ENCODE measurements at regions not wholly inside any gene's neighbourhood (a gene's known extent, or its start where the extent isn't known, plus 50 kb on each side); places are given as distances from the start of the nearest gene placed in this dataset.
A peak's percentile ranks its signal among the peaks of the same experiment; 100 is the strongest.

DNA sequence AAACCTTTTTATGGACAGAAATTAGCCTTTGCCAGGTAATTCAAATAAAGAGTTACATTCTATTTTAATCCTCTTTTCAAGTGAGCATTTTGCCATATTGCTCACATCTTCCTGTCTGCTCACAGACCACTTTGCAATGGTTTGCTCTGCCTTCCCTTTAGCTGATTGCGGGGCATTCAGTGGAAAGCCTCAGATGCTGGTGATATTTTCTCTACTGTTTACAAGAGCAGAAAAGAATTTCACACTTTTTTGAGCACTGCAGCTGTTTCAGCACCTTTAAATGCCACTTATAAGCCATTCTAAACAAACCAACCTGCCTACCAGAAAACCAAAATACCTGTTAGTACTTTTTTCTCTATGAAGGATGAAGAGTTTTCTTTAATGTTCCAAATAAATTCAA, 195.7 kb upstream of the LRIG3 start:
- Histone ChIP-seq H3K27ac (no peak overlapping the region), H3K79me2 (ENCODE audit: low read depth) (no peaks in the 10 kb centered on the region), H3K4me1 (replicated peaks; ENCODE audit: insufficient read depth) (peaks cover 8% of the 10 kb centered on the region; the same call in 1 of the 2 replicates), H3K4me2 (no peak overlapping the region), H4K20me1 (ENCODE audit: insufficient read depth) (no peaks in the 10 kb centered on the region), H2AFZ (no peak overlapping the region), H3K36me3 (ENCODE audit: low read depth) (no peaks in the 10 kb centered on the region), H3K4me3 (no peak overlapping the region), H3K9me3 (ENCODE audit: insufficient read depth, low read depth) (no peaks in the 10 kb centered on the region; the same call in 1 of the 2 replicates), H3K27me3 (ENCODE audit: insufficient read depth, low read depth) (no peaks in the 10 kb centered on the region), H3K9me2 (ENCODE audit: insufficient read depth) (no peaks in the 10 kb centered on the region), H3F3A (ENCODE audit: insufficient read depth, low read depth) (no peaks in the 10 kb centered on the region)
- intact Hi-C loops (cut with micrococcal nuclease; ENCODE audit: unreplicated experiment): loop anchor here (10.0 kb wide), 1 partner anchor 1379 kb away; no protein-coding TSS in a partner anchor
- ChIA-PET POLR2A (ENCODE audit: unreplicated experiment) (no interaction called here), CTCF (no interaction called here)
- BruUV-seq (replicated peaks): no TSS peak
- no peak for DNase-seq
- TF ChIP-seq, protein P1, sequence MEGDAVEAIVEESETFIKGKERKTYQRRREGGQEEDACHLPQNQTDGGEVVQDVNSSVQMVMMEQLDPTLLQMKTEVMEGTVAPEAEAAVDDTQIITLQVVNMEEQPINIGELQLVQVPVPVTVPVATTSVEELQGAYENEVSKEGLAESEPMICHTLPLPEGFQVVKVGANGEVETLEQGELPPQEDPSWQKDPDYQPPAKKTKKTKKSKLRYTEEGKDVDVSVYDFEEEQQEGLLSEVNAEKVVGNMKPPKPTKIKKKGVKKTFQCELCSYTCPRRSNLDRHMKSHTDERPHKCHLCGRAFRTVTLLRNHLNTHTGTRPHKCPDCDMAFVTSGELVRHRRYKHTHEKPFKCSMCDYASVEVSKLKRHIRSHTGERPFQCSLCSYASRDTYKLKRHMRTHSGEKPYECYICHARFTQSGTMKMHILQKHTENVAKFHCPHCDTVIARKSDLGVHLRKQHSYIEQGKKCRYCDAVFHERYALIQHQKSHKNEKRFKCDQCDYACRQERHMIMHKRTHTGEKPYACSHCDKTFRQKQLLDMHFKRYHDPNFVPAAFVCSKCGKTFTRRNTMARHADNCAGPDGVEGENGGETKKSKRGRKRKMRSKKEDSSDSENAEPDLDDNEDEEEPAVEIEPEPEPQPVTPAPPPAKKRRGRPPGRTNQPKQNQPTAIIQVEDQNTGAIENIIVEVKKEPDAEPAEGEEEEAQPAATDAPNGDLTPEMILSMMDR (conservative IDR thresholded peaks at IDR 0.05): no peak
- no peak for TF ChIP-seq EZH2 (IDR thresholded peaks at IDR 0.05; ENCODE audit: low read depth)

DNA sequence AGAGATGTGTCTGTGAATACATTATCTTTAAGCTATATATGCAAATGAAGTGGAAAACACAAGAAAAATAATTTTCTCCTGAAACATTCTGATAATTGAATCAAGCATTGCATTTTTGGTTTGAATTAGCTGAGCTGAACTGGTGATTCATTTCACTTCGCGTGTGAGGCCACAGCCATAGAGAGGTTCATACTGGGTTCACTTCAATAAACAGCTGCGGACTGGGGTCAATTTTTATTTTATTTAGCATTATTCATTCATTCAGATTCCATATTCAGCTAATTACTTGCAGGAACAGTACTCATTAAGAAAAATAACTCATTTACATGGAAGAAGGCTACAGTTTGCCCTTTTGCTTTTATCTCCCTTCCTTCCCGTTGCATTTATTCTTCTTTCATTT, 195.2 kb upstream of the LRIG3 start:
- no peaks in the 10 kb centered on the region for H3K9me2 ChIP-seq (ENCODE audit: insufficient read depth)
- no peak overlapping the region for H2AFZ ChIP-seq
- no peaks in the 10 kb centered on the region for H3F3A ChIP-seq (ENCODE audit: insufficient read depth, low read depth)
- intact Hi-C loops (cut with micrococcal nuclease; ENCODE audit: unreplicated experiment): loop anchor here (10.0 kb wide), 1 partner anchor 1379 kb away; no protein-coding TSS in a partner anchor
- no peaks in the 10 kb centered on the region for H4K20me1 ChIP-seq (ENCODE audit: insufficient read depth)
- CTCF ChIA-PET: interaction anchor here (0.5 kb wide), 1 partner anchor 41 kb away, joined by 3 read pairs; no protein-coding TSS in a partner anchor
- no peaks in the 10 kb centered on the region for H3K27me3 ChIP-seq (ENCODE audit: insufficient read depth, low read depth)
- H3K27ac ChIP-seq: no peak overlapping the region
- TF ChIP-seq, protein P1 (conservative IDR thresholded peaks at IDR 0.05): no peak
- no peak for TF ChIP-seq EZH2 (IDR thresholded peaks at IDR 0.05; ENCODE audit: low read depth)
- H3K4me1 ChIP-seq (replicated peaks; ENCODE audit: insufficient read depth): peaks cover 8% of the 10 kb centered on the region; the same call in 1 of the 2 replicates
- H3K9me3 ChIP-seq (ENCODE audit: insufficient read depth, low read depth): no peaks in the 10 kb centered on the region; the same call in 1 of the 2 replicates
- DNase-seq: no peak
- no peaks in the 10 kb centered on the region for H3K79me2 ChIP-seq (ENCODE audit: low read depth)
- H3K36me3 ChIP-seq (ENCODE audit: low read depth): no peaks in the 10 kb centered on the region
- H3K4me2 ChIP-seq: no peak overlapping the region
- POLR2A ChIA-PET (ENCODE audit: unreplicated experiment): no interaction called here
- no TSS peak for BruUV-seq (replicated peaks)
- no peak overlapping the region for H3K4me3 ChIP-seq

DNA sequence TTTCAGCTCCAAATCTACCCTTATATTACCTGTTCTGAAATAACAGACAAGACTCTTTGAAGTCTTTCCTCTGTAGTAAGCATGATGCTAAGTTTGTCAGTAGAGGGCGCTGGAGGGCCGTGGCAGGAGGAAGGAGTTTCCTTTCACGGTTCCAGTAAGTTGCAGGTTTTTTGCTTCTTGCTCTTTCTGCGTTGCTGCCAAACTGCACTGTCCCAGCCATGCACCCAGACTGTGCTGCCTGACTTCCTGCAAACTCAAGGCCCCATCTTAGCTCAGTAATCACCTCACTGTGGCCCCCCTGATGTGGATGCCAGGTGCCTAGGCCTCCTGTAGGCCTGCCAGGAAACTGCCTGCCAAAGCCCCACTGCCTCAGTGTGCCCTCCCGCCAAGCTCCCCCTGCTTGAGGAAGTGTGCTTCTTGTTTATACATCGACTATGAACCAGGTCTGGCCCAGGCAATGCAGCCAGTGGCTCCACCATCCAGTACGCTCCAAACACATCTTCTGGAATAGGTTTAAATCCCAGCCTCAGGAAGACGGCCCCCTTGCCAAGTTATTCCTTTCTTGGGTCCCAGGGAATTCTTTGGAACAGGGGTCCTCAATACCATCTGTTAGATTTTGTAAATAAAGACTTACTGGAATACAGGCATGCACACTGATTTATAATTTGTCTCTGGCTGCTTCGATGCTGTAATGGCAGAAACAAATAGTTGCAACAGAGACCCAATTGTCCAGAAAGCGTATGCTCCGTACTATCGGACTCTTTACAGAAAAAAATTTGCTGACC, 193.7 kb upstream of the LRIG3 start:
- H3K4me3 ChIP-seq: no peak overlapping the region
- H3K36me3 ChIP-seq (ENCODE audit: low read depth): no peaks in the 10 kb centered on the region
- ChIA-PET POLR2A (ENCODE audit: unreplicated experiment) (no interaction called here), CTCF (no interaction called here)
- H3K4me1 ChIP-seq (replicated peaks; ENCODE audit: insufficient read depth): no peaks in the 10 kb centered on the region
- H3K4me2 ChIP-seq: no peak overlapping the region
- no peaks in the 10 kb centered on the region for H4K20me1 ChIP-seq (ENCODE audit: insufficient read depth)
- intact Hi-C loops (cut with micrococcal nuclease; ENCODE audit: unreplicated experiment): loop anchor here (1.0 to 10.0 kb wide), 2 partner anchors 36 to 1381 kb away; no protein-coding TSS in a partner anchor
- no TSS peak for BruUV-seq (replicated peaks)
- no peak for TF ChIP-seq EZH2 (IDR thresholded peaks at IDR 0.05; ENCODE audit: low read depth)
- TF ChIP-seq, protein P1 (conservative IDR thresholded peaks at IDR 0.05): peak; percentile 88
- no peaks in the 10 kb centered on the region for H3F3A ChIP-seq (ENCODE audit: insufficient read depth, low read depth)
- no peaks in the 10 kb centered on the region for H3K27me3 ChIP-seq (ENCODE audit: insufficient read depth, low read depth)
- no peaks in the 10 kb centered on the region for H3K9me2 ChIP-seq (ENCODE audit: insufficient read depth)
- H3K79me2 ChIP-seq (ENCODE audit: low read depth): no peaks in the 10 kb centered on the region
- DNase-seq: peak; percentile 51 to 64
- no peak overlapping the region for H2AFZ ChIP-seq
- no peak overlapping the region for H3K27ac ChIP-seq
- H3K9me3 ChIP-seq (ENCODE audit: insufficient read depth, low read depth): no peaks in the 10 kb centered on the region; the same call in 1 of the 2 replicates
